HEK293T (cell line): ENCODE measurements at regions not wholly inside any gene's neighbourhood (a gene's known extent, or its start where the extent isn't known, plus 50 kb on each side); places are given as distances from the start of the nearest gene placed in this dataset.

ENCODE experiments used
- CTCF ChIA-PET: fragments of 350-600 bp; formaldehyde crosslinking; extraction: SDS; loops from one replicate; lab custom pipeline; 2021; ENCODE audit warnings: antibody characterized with exemption, inconsistent platforms; lab: Yijun Ruan, JAX
- POLR2A ChIA-PET: fragments of 350-600 bp; formaldehyde crosslinking; extraction: SDS; loops from one replicate; lab custom pipeline; 2020; ENCODE audit warnings: antibody characterized with exemption, inconsistent platforms; lab: Yijun Ruan, JAX
- DNase-seq: peaks from one replicate; pipeline ENCODE4 v3.0.0; 2012; ENCODE audit warnings: mixed read lengths; ENCODE audit errors: extremely low spot score
- ARNT ChIP-seq: fragments of 450-650 bp; IDR thresholded peaks from 2 replicates; pipeline ENCODE4 v1.6.1; 2017; ENCODE audit warnings: mild to moderate bottlenecking
- BHLHE40 ChIP-seq: fragments of 450-650 bp; IDR thresholded peaks from 2 replicates; pipeline ENCODE4 v1.6.1; 2016; ENCODE audit warnings: mild to moderate bottlenecking, moderate library complexity, borderline replicate concordance
- CTBP1 ChIP-seq: fragments of 450-650 bp; IDR thresholded peaks from 2 replicates; pipeline ENCODE4 v1.6.1; 2016; ENCODE audit warnings: borderline replicate concordance
- ELF4 ChIP-seq: fragments of 450-650 bp; IDR thresholded peaks from 2 replicates; pipeline ENCODE4 v1.6.1; 2017; ENCODE audit warnings: antibody characterized with exemption
- FOXA1 ChIP-seq: fragments of 450-650 bp; IDR thresholded peaks from 2 replicates; pipeline ENCODE4 v1.6.1; 2016; ENCODE audit warnings: mild to moderate bottlenecking
- FOXK2 ChIP-seq: fragments of 450-650 bp; IDR thresholded peaks from 2 replicates; pipeline ENCODE4 v1.6.1; 2016; ENCODE audit warnings: mild to moderate bottlenecking
- FOXM1 ChIP-seq: fragments of 450-650 bp; IDR thresholded peaks from 2 replicates; pipeline ENCODE4 v1.6.1; 2017; ENCODE audit warnings: mild to moderate bottlenecking, borderline replicate concordance
- HDGF ChIP-seq: fragments of 450-650 bp; IDR thresholded peaks from 2 replicates; pipeline ENCODE4 v1.6.1; 2017; ENCODE audit warnings: antibody characterized with exemption, borderline replicate concordance
- L3MBTL2 ChIP-seq: fragments of 450-650 bp; conservative IDR thresholded peaks from 2 replicates; pipeline ENCODE4 v1.6.1; 2016; ENCODE audit warnings: mild to moderate bottlenecking
- LEF1 ChIP-seq: fragments of 450-650 bp; IDR thresholded peaks from 2 replicates; pipeline ENCODE4 v1.6.1; 2017; ENCODE audit warnings: mild to moderate bottlenecking, borderline replicate concordance
- NFRKB ChIP-seq: fragments of 450-650 bp; IDR thresholded peaks from 2 replicates; pipeline ENCODE4 v1.6.1; 2016; ENCODE audit warnings: mild to moderate bottlenecking, moderate library complexity
- PKNOX1 ChIP-seq: fragments of 450-650 bp; IDR thresholded peaks from 2 replicates; pipeline ENCODE4 v1.6.1; 2016
- SP1 ChIP-seq: fragments of 450-650 bp; IDR thresholded peaks from 2 replicates; pipeline ENCODE4 v1.6.1; 2017
- SUZ12 ChIP-seq: fragments of 450-650 bp; IDR thresholded peaks from 2 replicates; pipeline ENCODE4 v1.6.1; 2016; ENCODE audit warnings: mild to moderate bottlenecking
- TARDBP ChIP-seq: fragments of 450-650 bp; IDR thresholded peaks from 2 replicates; pipeline ENCODE4 v1.6.1; 2016
- ZNF384 ChIP-seq: fragments of 450-650 bp; IDR thresholded peaks from 2 replicates; pipeline ENCODE4 v1.6.1; 2016

- ChIA-PET POLR2A (no interaction called here), CTCF (interaction anchor here (0.7 kb wide), 1 partner anchor 293 kb away, joined by 4 read pairs; no protein-coding TSS in a partner anchor)
- TF ChIP-seq HDGF: no peak
- TF ChIP-seq ARNT: no peak
- TF ChIP-seq FOXM1: no peak
- no peak for TF ChIP-seq ZNF384
- TF ChIP-seq TARDBP: no peak
- no peak for DNase-seq
Measured at GRCh38 chr16:85321509-85322271, 209.4 kb upstream of the CIBAR2 start.

DNA sequence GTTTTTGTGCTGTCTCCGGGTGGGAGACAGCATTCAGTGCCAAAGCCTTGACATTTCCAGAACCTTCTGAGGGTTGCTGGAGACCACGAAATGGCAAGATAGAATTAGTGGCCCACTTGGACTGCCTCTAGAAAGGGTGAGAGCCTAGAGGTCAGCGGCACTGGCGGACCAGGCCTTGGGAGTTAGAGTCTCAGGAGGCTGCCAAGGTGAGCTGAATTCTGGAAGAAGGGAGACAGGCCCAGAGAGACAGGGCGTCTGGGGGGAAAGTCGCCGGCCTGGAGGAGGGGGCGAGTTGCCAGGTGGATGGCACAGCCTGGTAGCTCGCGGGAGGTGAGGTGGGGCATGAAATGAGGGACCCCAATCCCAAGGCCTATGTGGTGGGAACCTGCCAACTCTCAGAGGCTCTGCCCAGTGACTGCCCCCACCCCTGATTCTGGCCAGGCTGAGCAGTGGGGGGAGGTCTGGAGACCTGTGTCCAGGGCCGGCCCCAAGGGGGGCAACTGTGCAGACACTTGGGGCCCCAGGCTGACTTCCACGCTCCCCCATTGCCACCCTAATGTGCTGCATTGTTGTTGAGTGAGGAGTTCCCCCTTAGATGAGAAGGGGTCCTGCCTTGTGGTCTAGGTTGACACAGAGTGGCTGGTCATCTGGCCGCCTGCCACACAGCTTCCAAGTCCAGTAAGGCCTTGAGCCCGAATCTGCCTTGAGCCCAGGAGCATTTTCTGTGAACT lies 211.1 kb upstream of the CIBAR2 start:
- no peak for DNase-seq
- TF ChIP-seq NFRKB (no peak), L3MBTL2 (no peak), SP1 (no peak), BHLHE40 (no peak), FOXA1 (no peak), HDGF (no peak), TARDBP (no peak), LEF1 (no peak), ZNF384 (no peak), FOXM1 (no peak), CTBP1 (no peak), SUZ12 (no peak), FOXK2 (no peak), PKNOX1 (no peak), ARNT (no peak), ELF4 (no peak)
- ChIA-PET POLR2A (no interaction called here), CTCF (no interaction called here)

GRCh38 chr16:85323961-85324253 lies 211.6 kb upstream of the CIBAR2 start:
- no peak for DNase-seq
- ChIA-PET POLR2A (no interaction called here), CTCF (no interaction called here)
- TF ChIP-seq SP1 (no peak), FOXM1 (no peak), ZNF384 (no peak), LEF1 (no peak)

- POLR2A ChIA-PET: no interaction called here
- CTCF ChIA-PET: no interaction called here
- TF ChIP-seq ZNF384 (no peak), BHLHE40 (no peak), HDGF (no peak), LEF1 (no peak), CTBP1 (no peak), ELF4 (no peak), SP1 (no peak), ARNT (no peak), FOXK2 (no peak), FOXM1 (no peak)
- DNase-seq: no peak
Measured at GRCh38 chr16:85324488-85324887, 212.2 kb upstream of the CIBAR2 start.

DNA sequence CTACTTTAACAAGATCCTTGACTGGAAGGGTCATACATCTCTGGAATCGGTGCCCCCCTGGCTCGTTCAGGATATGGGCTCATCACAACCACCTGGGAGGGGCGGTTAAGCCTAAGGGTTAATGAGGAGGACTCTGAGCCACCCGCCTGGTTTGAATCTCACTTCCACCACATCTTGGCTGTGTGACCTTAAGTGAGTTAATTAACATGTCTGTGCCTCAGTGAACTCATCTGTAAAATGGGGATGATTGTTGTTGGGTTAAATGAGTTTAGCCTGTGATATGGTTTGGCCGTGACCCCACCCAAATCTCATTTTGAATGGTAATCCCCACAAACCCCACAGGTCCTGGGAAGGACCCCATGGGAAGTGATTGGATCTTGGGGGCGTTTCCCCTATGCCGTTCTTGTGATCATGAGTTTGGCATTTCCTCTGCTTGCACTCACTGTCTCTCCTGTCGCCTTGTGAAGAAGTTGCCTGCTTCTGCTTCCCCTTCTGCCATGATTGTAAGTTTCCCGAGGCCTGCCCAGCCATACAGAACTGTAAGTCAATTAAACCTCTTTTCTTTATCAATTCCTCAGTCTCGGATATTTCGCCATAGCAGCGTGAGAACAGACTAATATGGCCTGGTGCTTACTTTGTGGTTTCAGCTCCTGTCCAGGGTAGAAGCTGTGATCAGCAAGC lies 214.0 kb upstream of the CIBAR2 start:
- ChIA-PET POLR2A (no interaction called here), CTCF (no interaction called here)
- no peak for TF ChIP-seq L3MBTL2
- no peak for TF ChIP-seq FOXA1
- TF ChIP-seq BHLHE40: no peak
- no peak for TF ChIP-seq PKNOX1
- TF ChIP-seq ZNF384: no peak
- TF ChIP-seq SUZ12: no peak
- no peak for TF ChIP-seq CTBP1
- no peak for TF ChIP-seq ARNT
- no peak for TF ChIP-seq FOXM1

DNA sequence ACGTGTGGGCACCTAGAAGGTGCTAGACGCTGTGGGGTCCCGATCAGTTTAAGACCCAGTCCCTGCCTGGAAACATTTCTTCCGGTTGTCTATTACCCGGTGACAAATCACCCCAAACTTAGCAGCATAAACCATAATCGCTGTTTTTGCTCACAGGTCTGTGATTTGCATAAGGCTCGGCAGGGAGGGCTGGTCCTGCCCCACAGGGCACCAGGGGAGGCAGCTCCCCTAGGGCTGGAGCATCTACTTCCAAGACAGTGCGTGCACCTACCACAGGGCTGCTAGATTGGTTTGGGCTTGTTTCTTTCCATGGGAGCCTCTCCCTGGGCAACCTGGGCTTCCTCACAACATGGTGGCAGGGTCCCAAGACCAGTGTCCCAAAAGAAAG lies 214.5 kb upstream of the CIBAR2 start:
- ChIA-PET POLR2A (no interaction called here), CTCF (no interaction called here)
- no peak for DNase-seq
- no peak for TF ChIP-seq FOXA1
- TF ChIP-seq SP1: no peak
- no peak for TF ChIP-seq ZNF384
- no peak for TF ChIP-seq LEF1
- TF ChIP-seq FOXM1: no peak
- no peak for TF ChIP-seq ELF4
- TF ChIP-seq SUZ12: no peak
- no peak for TF ChIP-seq CTBP1
- TF ChIP-seq ARNT: no peak
- TF ChIP-seq FOXK2: no peak
- no peak for TF ChIP-seq HDGF
- TF ChIP-seq BHLHE40: no peak
- TF ChIP-seq L3MBTL2: no peak
- TF ChIP-seq NFRKB: no peak
- no peak for TF ChIP-seq PKNOX1
- TF ChIP-seq TARDBP: no peak

More for the DNA sequence above, 214.0 kb upstream of the CIBAR2 start:
- DNase-seq: no peak
